ENCODE measurements at regions not wholly inside any gene's neighbourhood (a gene's known extent, or its start where the extent isn't known, plus 50 kb on each side); places are given as distances from the start of the nearest gene placed in this dataset.

DNA sequence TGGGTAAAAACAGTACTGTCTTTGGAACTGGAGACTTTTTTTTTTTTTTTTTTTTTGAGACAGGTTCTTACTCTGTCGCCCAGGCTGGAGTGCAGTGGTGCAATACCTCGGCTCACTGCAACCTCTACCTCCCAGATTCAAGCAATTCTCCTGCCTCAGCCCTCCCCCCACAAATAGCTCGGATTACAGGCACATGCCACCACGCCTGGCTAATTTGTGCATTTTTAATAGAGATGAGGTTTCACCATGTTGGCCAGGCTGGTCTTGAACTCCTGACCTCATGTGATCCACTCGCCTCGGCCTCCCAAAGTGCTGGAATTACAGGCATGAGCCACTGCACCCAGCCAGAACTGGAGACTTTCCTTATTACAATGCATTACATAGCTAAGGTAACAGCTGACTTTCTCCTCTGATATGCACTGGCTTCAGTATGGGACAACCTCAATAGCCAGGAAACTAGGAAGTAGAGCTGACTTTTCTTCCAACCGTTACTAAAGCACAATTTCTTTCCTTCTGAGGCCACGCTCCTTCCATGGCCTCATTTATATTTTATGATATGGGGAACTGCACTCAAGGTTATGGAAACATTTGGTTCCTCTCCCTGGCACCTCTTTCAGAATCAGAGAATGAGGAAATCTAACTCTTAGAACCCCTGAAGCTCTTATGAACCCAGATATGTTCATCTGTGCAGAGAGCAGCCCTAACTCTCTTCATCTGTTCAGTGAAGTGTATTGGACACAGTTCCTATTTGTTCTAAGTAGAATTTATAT lies 53.5 kb upstream of the FAM9B start:
- no peak for DNase-seq (ENCODE audit: low read depth in 2 of 2)

- DNase-seq (ENCODE audit: low read depth in 2 of 2): no peak
These were observed 55.0 kb upstream of the FAM9B start for GRCh38 chrX:9088896-9089295.

DNA sequence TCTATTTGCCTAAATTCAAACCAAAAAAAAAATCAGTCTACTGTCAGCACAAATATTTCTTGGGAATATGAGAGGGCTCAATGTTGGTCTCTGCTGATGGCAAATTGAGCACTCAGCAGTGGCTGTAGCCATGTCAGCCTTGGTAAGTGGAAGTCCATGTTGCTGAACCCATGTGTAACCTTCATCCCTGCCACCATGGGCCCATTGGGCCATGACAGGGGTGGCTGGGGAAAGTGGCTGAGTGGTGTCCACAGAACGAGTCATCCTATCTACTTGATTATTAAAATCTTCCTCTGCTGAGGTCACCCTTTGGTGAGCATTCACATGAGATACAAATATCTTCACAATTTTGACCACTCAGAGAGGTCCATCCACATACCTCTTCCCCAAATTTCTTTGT lies 56.8 kb upstream of the FAM9B start:
- no peak for DNase-seq (ENCODE audit: low read depth in 2 of 2)

GRCh38 chrX:9091258-9091657 lies 57.3 kb upstream of the FAM9B start:
- DNase-seq (ENCODE audit: low read depth in 2 of 2): no peak

DNA sequence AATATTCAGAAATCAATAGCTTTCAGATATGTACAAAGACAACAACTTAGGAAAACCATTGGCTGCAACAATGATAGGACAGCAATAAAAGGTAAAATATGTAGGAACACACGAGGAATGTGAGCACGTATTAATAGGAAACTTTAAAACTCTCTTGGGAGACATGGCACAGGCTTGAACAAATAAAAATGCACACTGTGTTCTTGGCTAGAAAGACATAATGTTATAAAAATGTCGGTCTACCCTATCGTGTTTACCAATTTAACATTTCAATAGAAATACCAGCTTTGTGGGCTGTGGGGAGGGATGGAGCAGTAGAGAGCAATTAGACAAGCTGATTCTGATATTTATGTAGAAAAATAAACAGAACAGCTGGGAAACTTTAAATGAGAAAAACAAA lies 69.0 kb upstream of the FAM9B start:
- no peak for DNase-seq (ENCODE audit: low read depth in 2 of 2)

GRCh38 chrX:9108054-9108453 lies 74.1 kb upstream of the FAM9B start:
- no peak for DNase-seq (ENCODE audit: low read depth in 2 of 2)

DNA sequence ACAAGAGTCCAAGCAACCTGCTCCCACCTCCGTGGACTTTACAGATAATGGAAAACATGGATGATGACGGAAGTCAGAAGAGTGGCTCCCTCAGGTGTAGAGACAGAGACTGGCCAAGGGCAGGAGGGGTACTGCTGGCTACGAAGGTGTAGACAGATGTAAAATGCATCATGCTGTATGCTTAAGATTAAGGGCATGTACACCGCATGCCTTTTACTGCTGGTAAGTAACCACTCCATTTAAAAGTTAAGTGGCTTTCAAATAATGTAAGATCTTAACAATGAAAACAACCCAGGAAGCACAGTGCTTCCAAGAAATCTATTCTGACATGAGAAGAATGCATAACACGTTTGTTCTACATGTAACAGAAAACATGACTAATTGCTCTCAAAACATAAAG lies 76.9 kb upstream of the FAM9B start:
- DNase-seq (ENCODE audit: low read depth in 2 of 2): no peak

DNA sequence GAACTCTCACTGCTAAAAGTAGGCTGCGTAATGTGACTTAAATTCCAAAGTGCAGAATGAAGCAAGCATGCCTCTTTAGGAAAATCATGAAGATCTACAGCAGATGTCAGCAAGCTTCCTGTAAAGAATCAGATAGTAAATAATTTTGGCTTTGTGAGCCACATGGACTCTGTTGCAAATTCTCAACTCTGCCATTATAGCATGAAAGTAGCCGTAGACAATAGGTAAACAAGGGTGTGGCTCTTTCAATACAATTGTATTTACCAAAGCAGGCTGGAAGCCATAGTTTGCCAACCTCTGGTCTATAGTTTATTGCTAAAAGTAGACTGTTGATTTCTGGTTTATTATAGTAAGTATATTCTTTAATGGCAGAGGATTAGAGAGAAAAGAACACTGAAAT lies 80.3 kb upstream of the FAM9B start:
- no peak for DNase-seq (ENCODE audit: low read depth in 2 of 2)

GRCh38 chrX:9117851-9118250 lies 83.9 kb upstream of the FAM9B start:
- no peak for DNase-seq (ENCODE audit: low read depth in 2 of 2)

- DNase-seq (ENCODE audit: low read depth in 2 of 2): no peak
These were observed 88.8 kb upstream of the FAM9B start for GRCh38 chrX:9122519-9123245.

- DNase-seq (ENCODE audit: low read depth in 2 of 2): no peak
These were observed 94.1 kb upstream of the FAM9B start for GRCh38 chrX:9127986-9128385.

DNA sequence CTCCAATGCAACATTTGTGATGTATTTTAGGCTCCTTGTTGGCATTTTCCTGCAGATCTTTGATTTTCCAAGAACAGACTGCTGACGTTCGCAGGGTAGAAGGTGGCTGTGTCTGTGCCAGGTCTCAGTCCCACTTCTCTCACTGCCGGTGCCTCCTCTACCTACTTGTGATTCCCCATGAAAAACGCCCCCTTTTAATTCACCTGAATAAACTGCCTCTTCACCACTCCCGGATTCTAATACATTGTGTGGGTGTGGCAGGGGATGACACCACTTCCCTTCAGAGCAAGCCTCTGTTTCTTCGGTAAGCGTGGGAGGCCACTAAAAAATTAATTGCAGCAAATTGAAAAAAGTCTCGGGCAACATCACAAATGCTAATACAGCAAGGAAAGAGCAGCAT lies 96.1 kb upstream of the FAM9B start:
- no peak for DNase-seq (ENCODE audit: low read depth in 2 of 2)

- no peak for DNase-seq (ENCODE audit: low read depth in 2 of 2)
These were observed 97.1 kb upstream of the FAM9B start for GRCh38 chrX:9131066-9131465.

GRCh38 chrX:9132036-9132638 lies 98.2 kb upstream of the FAM9B start:
- DNase-seq (ENCODE audit: low read depth in 2 of 2): no peak

GRCh38 chrX:9133426-9133825 lies 99.5 kb upstream of the FAM9B start:
- DNase-seq (ENCODE audit: low read depth in 2 of 2): no peak

GRCh38 chrX:9134366-9134765 lies 100.4 kb upstream of the FAM9B start:
- DNase-seq (ENCODE audit: low read depth in 2 of 2): no peak

GRCh38 chrX:9135901-9136510 lies 102.1 kb upstream of the FAM9B start:
- no peak for DNase-seq (ENCODE audit: low read depth in 2 of 2)

- no peak for DNase-seq (ENCODE audit: low read depth in 2 of 2)
These were observed 103.2 kb upstream of the FAM9B start for GRCh38 chrX:9137152-9137551.

GRCh38 chrX:9141496-9141895 lies 107.6 kb upstream of the FAM9B start:
- DNase-seq (ENCODE audit: low read depth in 2 of 2): no peak

DNA sequence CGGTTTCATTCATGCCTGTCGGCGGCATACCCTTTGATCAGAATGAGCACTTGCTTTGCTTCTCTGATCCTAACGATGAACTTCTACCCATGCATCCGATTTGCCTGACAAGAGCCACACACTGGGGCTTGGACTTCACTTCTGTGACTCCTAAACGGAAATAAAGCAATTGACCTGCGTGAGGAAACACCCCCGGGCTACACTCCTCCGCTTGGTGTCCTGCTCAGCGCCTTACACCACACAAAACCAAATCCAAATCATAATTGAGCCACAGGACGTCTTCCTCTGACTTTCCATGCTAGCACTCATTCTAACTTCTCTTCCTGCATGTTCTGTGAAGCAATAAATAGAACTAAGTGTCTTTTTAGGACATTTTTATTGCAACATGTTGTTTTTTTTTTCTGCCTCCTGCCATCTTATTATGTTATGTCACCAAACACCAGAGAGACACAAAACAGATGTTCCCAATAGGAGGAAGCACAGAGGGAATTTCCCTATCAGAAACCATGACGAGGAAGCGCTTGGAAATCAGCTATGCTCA lies 110.8 kb upstream of the FAM9B start:
- DNase-seq (ENCODE audit: low read depth in 2 of 2): no peak

- DNase-seq (ENCODE audit: low read depth in 2 of 2): no peak
These were observed 112.7 kb upstream of the FAM9B start for GRCh38 chrX:9146657-9147056.

DNA sequence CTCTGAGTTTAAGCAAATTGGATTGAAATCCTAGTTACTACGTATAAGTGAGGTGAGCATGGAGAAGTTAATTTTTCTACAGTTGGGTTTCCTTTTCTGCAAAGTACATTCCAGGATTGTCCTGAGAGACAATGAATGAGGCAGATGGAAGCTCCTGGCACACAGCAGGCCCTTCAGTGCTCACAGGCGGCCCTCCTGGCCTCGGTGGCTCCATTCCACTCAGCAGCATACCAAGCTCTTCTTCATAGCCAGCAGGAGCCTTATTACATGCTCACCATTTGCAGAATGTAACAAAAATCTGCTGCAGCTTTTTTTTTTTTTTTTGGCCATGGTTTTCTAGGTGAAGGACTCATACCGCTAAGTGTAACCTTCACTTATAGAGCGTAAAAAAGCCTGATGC lies 113.2 kb upstream of the FAM9B start:
- no peak for DNase-seq (ENCODE audit: low read depth in 2 of 2)

All from stimulated activated CD4-positive, alpha-beta T cell treated with anti-CD3 and anti-CD28 coated beads, Interleukin-1b, Interleukin-23, amount 100 ng/mL, for 1 hour (primary cell).